ENCODE measurements at regions not wholly inside any gene's neighbourhood (a gene's known extent, or its start where the extent isn't known, plus 50 kb on each side); places are given as distances from the start of the nearest gene placed in this dataset.
A peak's percentile ranks its signal among the peaks of the same experiment; 100 is the strongest.

DNA sequence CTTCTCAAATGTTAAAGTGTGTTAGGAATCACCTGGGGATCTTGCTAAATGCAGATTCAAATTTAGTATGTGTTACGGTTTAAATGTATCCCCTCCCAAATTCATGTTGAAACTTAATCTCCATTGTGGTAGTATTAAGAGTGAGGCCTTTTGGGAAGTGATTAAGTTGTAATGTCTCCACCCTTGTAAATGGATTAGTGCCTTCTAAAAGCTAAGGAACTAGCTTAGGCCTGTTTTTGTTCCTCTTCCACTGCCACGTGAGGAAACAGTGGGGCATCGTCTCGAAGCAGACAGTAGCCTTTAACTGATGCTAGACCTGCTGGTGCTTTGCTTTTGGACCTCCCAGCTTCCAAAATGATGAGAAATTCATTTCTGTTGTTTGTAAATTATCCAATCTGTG, 52.3 kb upstream of the SEMA3D start:
- Histone ChIP-seq H3K36me3 (replicated peaks) (no peaks in the 10 kb centered on the region), H3K27me3 (replicated peaks) (no peaks in the 10 kb centered on the region), H3K27ac (no peak overlapping the region), H3K4me3 (ENCODE audit: low read depth, low read length) (no peak overlapping the region)
- no peak for DNase-seq
- TF ChIP-seq, protein P1, sequence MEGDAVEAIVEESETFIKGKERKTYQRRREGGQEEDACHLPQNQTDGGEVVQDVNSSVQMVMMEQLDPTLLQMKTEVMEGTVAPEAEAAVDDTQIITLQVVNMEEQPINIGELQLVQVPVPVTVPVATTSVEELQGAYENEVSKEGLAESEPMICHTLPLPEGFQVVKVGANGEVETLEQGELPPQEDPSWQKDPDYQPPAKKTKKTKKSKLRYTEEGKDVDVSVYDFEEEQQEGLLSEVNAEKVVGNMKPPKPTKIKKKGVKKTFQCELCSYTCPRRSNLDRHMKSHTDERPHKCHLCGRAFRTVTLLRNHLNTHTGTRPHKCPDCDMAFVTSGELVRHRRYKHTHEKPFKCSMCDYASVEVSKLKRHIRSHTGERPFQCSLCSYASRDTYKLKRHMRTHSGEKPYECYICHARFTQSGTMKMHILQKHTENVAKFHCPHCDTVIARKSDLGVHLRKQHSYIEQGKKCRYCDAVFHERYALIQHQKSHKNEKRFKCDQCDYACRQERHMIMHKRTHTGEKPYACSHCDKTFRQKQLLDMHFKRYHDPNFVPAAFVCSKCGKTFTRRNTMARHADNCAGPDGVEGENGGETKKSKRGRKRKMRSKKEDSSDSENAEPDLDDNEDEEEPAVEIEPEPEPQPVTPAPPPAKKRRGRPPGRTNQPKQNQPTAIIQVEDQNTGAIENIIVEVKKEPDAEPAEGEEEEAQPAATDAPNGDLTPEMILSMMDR (IDR thresholded peaks at IDR 0.05; ENCODE audit: low read depth, low read length, missing control alignments): no peak
- in situ Hi-C loops (cut with HindIII; ENCODE audit: low pct_ligation_motif_present, low sequenced_read_pairs): no loop called here

DNA sequence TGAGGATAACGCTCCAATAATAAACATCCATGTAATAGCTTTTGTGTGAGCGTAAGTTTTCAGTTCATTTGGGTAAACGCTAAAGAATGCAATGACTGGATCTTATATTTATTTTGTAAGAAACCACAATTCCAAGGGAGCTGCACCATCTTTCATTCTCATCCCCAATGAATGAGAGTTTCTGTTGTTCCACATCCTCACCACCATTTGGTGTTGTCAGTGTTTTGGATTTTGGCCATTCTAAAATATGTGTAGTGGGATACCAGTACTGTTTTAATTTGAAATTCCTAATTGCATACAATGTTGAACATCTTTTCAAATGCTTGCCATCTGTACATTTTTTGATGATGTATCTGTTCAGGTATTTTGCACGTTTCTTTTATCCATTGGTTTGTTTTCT, 50.9 kb upstream of the SEMA3D start:
- H3K4me3 ChIP-seq (ENCODE audit: low read depth, low read length): no peak overlapping the region
- no peaks in the 10 kb centered on the region for H3K36me3 ChIP-seq (replicated peaks)
- H3K27me3 ChIP-seq (replicated peaks): no peaks in the 10 kb centered on the region
- DNase-seq: peak; percentile 39
- H3K27ac ChIP-seq: no peak overlapping the region
- TF ChIP-seq, protein P1 (IDR thresholded peaks at IDR 0.05; ENCODE audit: low read depth, low read length, missing control alignments): no peak
- in situ Hi-C loops (cut with HindIII; ENCODE audit: low pct_ligation_motif_present, low sequenced_read_pairs): no loop called here
